Retinal pigment epithelial cell (primary cell): ENCODE measurements at regions not wholly inside any gene's neighbourhood (a gene's known extent, or its start where the extent isn't known, plus 50 kb on each side); places are given as distances from the start of the nearest gene placed in this dataset.
"Not testable (repeated sequence)": the region's sequence is repeated elsewhere in the genome, so short reads cannot be mapped to it uniquely, and the experiment has no call there.

Experiments
- DNase-seq: peaks from one replicate; pipeline ENCODE4 v3.0.0-alpha.2; 2010; ENCODE audit warnings: low read depth
- H3K4me3 ChIP-seq: 2 replicates; pipeline ENCODE4 v1.5.1; 2011; ENCODE audit warnings: mild to moderate bottlenecking, low read length, control low read depth, moderate library complexity
- CTCF ChIP-seq: conservative IDR thresholded peaks from 2 replicates; pipeline ENCODE4 v1.5.1; 2011; ENCODE audit warnings: low read depth, low read length, control low read depth, inconsistent platforms

- DNase-seq: no peak
- H3K4me3 ChIP-seq: no peak overlapping the region
- TF ChIP-seq CTCF: no peak
Observed at GRCh38 chr1:242946206-242946605, 308.9 kb downstream of the CEP170 start.

GRCh38 chr1:242936725-242937124, 318.4 kb downstream of the CEP170 start:
- not testable (repeated sequence) for H3K4me3 ChIP-seq, DNase-seq

GRCh38 chr1:242924717-242925116, 330.4 kb downstream of the CEP170 start:
- not testable (repeated sequence) for H3K4me3 ChIP-seq, DNase-seq

GRCh38 chr1:242923603-242924002, 331.5 kb downstream of the CEP170 start:
- not testable (repeated sequence) for H3K4me3 ChIP-seq

GRCh38 chr1:242914729-242915128, 340.4 kb downstream of the CEP170 start:
- not testable (repeated sequence) for DNase-seq, H3K4me3 ChIP-seq

More at GRCh38 chr1:242923603-242924002, 331.5 kb downstream of the CEP170 start:
- DNase-seq: not testable (repeated sequence)

- not testable (repeated sequence) for DNase-seq, H3K4me3 ChIP-seq
Observed at GRCh38 chr1:242912855-242913254, 342.2 kb downstream of the CEP170 start.

GRCh38 chr1:242900558-242900957, 354.5 kb downstream of the CEP170 start:
- DNase-seq, H3K4me3 ChIP-seq: not testable (repeated sequence)

- no peak for DNase-seq
- no peak overlapping the region for H3K4me3 ChIP-seq
- no peak for TF ChIP-seq CTCF
Observed at GRCh38 chr1:242890192-242890741, 364.8 kb downstream of the CEP170 start.

- H3K4me3 ChIP-seq: no peak overlapping the region
Observed at GRCh38 chr1:242886137-242886536, 361.6 kb upstream of the PLD5 start.

GRCh38 chr1:242880022-242880421, 355.5 kb upstream of the PLD5 start:
- DNase-seq, H3K4me3 ChIP-seq: not testable (repeated sequence)

More at GRCh38 chr1:242886137-242886536, 361.6 kb upstream of the PLD5 start:
- TF ChIP-seq CTCF: no peak
- DNase-seq: no peak

GRCh38 chr1:242877743-242878142, 353.2 kb upstream of the PLD5 start:
- no peak for TF ChIP-seq CTCF

More at GRCh38 chr1:242877743-242878142, 353.2 kb upstream of the PLD5 start:
- DNase-seq: no peak
- H3K4me3 ChIP-seq: no peak overlapping the region
